SKM-1 treated with dmso at 0.1 percent for 144 hours (cell line): ENCODE measurements at regions not wholly inside any gene's neighbourhood (a gene's known extent, or its start where the extent isn't known, plus 50 kb on each side); places are given as distances from the start of the nearest gene placed in this dataset.
"Not testable (repeated sequence)": the region's sequence is repeated elsewhere in the genome, so short reads cannot be mapped to it uniquely, and the experiment has no call there.

Experiments used
- DNase-seq: peaks from one replicate; lab custom pipeline; 2025; ENCODE audit not compliant: unreplicated experiment; lab: John Stamatoyannopoulos, UW

GRCh38 chr22:16660989-16661388 lies 68.4 kb upstream of the CCT8L2 start:
- not testable (repeated sequence) for DNase-seq

- DNase-seq: not testable (repeated sequence)
Observed at GRCh38 chr22:16660570-16660969, 68.0 kb upstream of the CCT8L2 start.

GRCh38 chr22:16659273-16659834 lies 66.7 kb upstream of the CCT8L2 start:
- not testable (repeated sequence) for DNase-seq

DNA sequence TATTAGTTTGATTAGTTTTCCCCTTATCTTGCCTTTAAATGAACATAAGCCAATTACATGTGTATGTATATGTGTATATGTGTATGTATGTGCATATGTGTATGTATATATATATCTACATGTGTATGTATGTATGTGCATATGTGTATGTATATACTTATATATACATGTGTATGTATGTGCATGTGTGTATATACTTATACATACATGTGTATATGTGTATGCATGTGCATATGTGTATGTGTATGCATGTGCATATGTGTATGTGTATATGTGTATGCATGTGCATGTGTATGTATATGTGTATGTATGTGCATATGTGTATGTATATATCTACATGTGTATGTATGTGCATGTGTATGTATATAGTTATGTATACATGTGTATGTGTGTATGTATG lies 65.5 kb upstream of the CCT8L2 start:
- no peak for DNase-seq

GRCh38 chr22:16654882-16655281 lies 62.3 kb upstream of the CCT8L2 start:
- no peak for DNase-seq

- DNase-seq: not testable (repeated sequence)
Observed at GRCh38 chr22:16654336-16654735, 61.7 kb upstream of the CCT8L2 start.

GRCh38 chr22:16653222-16653621 lies 60.6 kb upstream of the CCT8L2 start:
- DNase-seq: not testable (repeated sequence)

GRCh38 chr22:16651217-16651616 lies 58.6 kb upstream of the CCT8L2 start:
- no peak for DNase-seq
